Adrenal gland (tissue), 9 donors: ENCODE measurements at regions not wholly inside any gene's neighbourhood (a gene's known extent, or its start where the extent isn't known, plus 50 kb on each side); places are given as distances from the start of the nearest gene placed in this dataset.

ENCODE experiments used
- DNase-seq, 7 donors: peaks; one replicate each; pipeline ENCODE4 v3.0.0-alpha.2; 2019 to 2020
- H3K27ac ChIP-seq, 5 donors: fragments of 200-600 bp; sonication (generic) in 4 of 5; 1 replicate in 3 of 5; 2 replicates in 2 of 5; pipeline versions ENCODE4 v1.5.1 to v1.8.0; 2016 to 2020; ENCODE audit warnings: mild to moderate bottlenecking in 1 of 5
- H3K27me3 ChIP-seq: fragments of 200-600 bp; 2 replicates; pipeline ENCODE4 v1.8.0; 2021
- H3K36me3 ChIP-seq, 2 donors: fragments of 200-600 bp; replicated peaks in 1 of 2; 1 replicate in 1 of 2; 2 replicates in 1 of 2; pipeline versions ENCODE4 v1.5.1 to v1.8.0; 2018 to 2022
- H3K4me1 ChIP-seq, 2 donors: fragments of 200-600 bp; replicated peaks in 1 of 2; 1 replicate in 1 of 2; 2 replicates in 1 of 2; pipeline versions ENCODE4 v1.5.1 to v1.8.0; 2018 to 2021
- H3K4me3 ChIP-seq, 4 donors: fragments of 200-600 bp; sonication (generic) in 3 of 4; one replicate each; pipeline ENCODE4 v1.5.1; 2016 to 2018
- H3K9me3 ChIP-seq, 3 donors: fragments of 200-600 bp; sonication (generic) in 1 of 3; replicated peaks in 1 of 3; 1 replicate in 2 of 3; 2 replicates in 1 of 3; pipeline versions ENCODE4 v1.5.1 to v1.8.0; 2016 to 2021
- POLR2A ChIP-seq, 2 donors: fragments of 450-650 bp; IDR thresholded peaks; one replicate each; pipeline ENCODE4 v1.6.1; 2017; ENCODE audit warnings: antibody characterized with exemption in 2 of 2, mild to moderate bottlenecking in 2 of 2, moderate library complexity in 1 of 2
- WGBS, 4 donors: extraction: QIAGEN DNeasy Blood & Tissue Kit in 2 of 4; methylation state at CpG; one replicate each; pipeline versions ENCODE4 v1.1.5 to v1.1.7; 2013 to 2017; 5-methylcytosine and 5-hydroxymethylcytosine counted together
- intact Hi-C, 2 donors: fragments of 100-400 bp; cut with DNase I; formaldehyde crosslinking; loops; one replicate each; pipeline versions ENCODE4 v1.14.1 to v1.15.0; 2022 to 2023
- TF ChIP-seq, protein P1 (sequence below), 6 experiments: fragments of 450-650 bp in 4 of 6; fragments of 200-600 bp in 2 of 6; sonication (generic) in 1 of 6; IDR thresholded peaks; 1 replicate in 5 of 6; 2 replicates in 1 of 6; pipeline versions ENCODE4 v1.5.1 to v1.8.0; 2016 to 2021; ENCODE audit warnings: antibody characterized with exemption in 6 of 6, mild to moderate bottlenecking in 2 of 6, moderate library complexity in 1 of 6
- donor health status: healthy with polysubstance abuse.
- donor health status: Bipolar disorder and iron deficiency.
- donor health status: DM: yes; HTN: yes; CAD: no.
- donor health status: DM: no; HTN: no; CAD: no.
- donor health status: DM: no; HTN: no; CAD: no.

DNA sequence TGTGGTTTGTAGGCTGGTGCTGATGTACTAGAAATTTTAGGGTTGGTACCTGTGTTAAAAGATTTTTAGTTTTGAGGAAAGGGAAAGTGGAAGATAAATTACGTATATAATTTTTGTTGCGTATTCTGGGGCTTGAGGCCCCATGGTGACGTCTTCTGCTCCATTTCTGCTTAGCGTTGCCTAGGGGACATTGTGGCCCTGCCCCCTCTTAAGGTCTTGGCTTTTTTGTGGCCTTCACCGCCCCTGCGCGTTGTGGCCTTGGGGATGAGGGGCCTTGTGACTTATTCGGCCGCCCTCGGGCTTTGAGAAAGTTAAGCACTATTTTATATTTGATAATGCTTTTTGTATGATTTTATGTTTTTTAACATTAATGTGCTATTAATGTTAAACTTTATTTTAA lies 182.0 kb downstream of the KLF13 start:
- Histone ChIP-seq H3K4me3 (no peak overlapping the region), H3K27me3 (no peaks in the 10 kb centered on the region), H3K4me1 (no peaks in the 10 kb centered on the region), H3K27ac (no peak overlapping the region), H3K36me3 (no peaks in the 10 kb centered on the region), H3K9me3 (no peaks in the 10 kb centered on the region)
- intact Hi-C loops, result no loop called here
- peak in 2 of 7 donors; percentile 9 to 13 for DNase-seq
- TF ChIP-seq POLR2A (IDR thresholded peaks at IDR 0.05), result no peak
- TF ChIP-seq, protein P1, sequence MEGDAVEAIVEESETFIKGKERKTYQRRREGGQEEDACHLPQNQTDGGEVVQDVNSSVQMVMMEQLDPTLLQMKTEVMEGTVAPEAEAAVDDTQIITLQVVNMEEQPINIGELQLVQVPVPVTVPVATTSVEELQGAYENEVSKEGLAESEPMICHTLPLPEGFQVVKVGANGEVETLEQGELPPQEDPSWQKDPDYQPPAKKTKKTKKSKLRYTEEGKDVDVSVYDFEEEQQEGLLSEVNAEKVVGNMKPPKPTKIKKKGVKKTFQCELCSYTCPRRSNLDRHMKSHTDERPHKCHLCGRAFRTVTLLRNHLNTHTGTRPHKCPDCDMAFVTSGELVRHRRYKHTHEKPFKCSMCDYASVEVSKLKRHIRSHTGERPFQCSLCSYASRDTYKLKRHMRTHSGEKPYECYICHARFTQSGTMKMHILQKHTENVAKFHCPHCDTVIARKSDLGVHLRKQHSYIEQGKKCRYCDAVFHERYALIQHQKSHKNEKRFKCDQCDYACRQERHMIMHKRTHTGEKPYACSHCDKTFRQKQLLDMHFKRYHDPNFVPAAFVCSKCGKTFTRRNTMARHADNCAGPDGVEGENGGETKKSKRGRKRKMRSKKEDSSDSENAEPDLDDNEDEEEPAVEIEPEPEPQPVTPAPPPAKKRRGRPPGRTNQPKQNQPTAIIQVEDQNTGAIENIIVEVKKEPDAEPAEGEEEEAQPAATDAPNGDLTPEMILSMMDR (IDR thresholded peaks at IDR 0.05), result no peak
- WGBS, 4 donors, result 59 to 69% (median 63%) methylated on average over 10 of the region's 10 CpGs

DNA sequence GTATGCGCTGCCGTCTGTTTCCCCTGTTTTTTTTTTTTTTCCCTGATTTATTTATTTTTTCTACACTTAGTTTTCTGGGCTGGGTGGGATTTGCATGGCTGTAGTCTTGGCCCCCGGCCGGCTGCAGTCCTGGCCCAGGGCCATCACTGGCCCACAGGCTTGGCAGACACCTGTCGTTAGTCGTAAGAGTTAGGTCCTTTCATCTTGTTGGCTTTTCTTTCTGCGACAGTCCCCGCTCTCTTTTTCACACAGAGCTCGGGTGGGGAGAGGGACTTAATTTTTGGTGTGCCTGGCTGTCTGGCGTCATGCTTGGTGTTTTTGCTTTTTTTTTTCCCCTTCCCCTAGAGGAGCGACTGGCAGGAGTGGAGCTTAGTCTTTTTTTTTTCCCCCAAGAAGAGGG lies 183.4 kb downstream of the KLF13 start:
- Histone ChIP-seq H3K9me3 (no peaks in the 10 kb centered on the region), H3K27me3 (no peaks in the 10 kb centered on the region), H3K36me3 (no peaks in the 10 kb centered on the region), H3K4me3 (no peak overlapping the region), H3K27ac (no peak overlapping the region), H3K4me1 (no peaks in the 10 kb centered on the region)
- 75 to 86% (median 79%) methylated on average over 11 of the region's 11 CpGs for WGBS, 4 donors
- intact Hi-C loops, result no loop called here
- DNase-seq, result peak in 2 of 7 donors; percentile 13 to 33
- no peak for TF ChIP-seq POLR2A (IDR thresholded peaks at IDR 0.05)
- TF ChIP-seq, protein P1 (IDR thresholded peaks at IDR 0.05), result no peak

DNA sequence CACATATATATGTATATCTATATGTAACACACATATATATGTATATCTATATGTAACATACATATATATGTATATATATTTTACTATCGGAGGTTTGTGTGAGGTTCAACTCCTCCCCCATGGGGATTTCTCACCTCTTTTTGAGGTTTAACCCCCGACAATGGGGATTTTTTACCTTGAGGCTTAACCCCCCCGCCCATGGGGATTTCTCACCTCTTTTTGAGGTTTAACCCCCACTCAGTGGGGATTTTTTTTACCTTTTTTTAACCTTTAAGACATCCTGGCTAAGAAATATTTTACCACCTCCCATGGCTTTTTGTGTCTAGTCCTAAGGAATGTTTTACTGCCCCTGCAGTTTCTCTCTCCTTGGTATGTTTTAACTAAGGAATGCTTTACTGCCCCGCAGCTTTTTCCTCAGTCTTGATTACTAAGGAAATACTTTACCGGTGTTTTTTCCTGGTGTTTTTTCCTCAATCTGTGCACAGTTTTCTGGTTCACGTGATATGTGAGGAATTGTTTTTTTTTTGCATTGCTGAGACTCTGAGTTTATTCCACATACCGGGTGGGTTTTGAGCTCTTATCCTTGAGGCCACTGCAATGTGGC lies 185.2 kb downstream of the KLF13 start:
- H3K36me3 ChIP-seq, result no peaks in the 10 kb centered on the region
- no peak for DNase-seq
- TF ChIP-seq, protein P1 (IDR thresholded peaks at IDR 0.05), result no peak
- TF ChIP-seq POLR2A (IDR thresholded peaks at IDR 0.05), result no peak
- no peaks in the 10 kb centered on the region for H3K4me1 ChIP-seq
- WGBS, 4 donors, result 70 to 75% (median 73%) methylated on average over 7 of the region's 7 CpGs
- no peaks in the 10 kb centered on the region for H3K9me3 ChIP-seq
- intact Hi-C loops, result no loop called here
- H3K27me3 ChIP-seq, result no peaks in the 10 kb centered on the region
- no peak overlapping the region for H3K27ac ChIP-seq
- H3K4me3 ChIP-seq, result no peak overlapping the region

DNA sequence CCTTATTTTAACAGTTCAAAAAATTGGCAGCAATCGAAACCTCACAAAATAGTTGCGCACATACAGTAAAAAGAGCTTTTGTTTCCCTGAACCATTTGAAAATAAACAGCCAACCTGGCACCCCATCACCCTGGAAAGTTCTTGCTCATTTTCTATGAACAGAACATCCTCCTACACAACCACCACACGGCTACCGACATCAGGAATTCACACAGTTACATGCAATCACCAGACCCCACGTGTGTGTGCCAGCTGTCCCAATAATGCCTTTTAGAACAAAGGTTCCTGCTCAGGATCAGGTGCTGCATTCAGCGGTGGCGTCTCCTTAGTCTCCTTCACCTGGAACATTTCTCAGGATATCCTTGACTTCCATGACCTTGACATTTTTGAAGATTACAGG lies 186.5 kb downstream of the KLF13 start:
- Histone ChIP-seq H3K4me1 (no peaks in the 10 kb centered on the region), H3K27ac (no peak overlapping the region), H3K9me3 (no peaks in the 10 kb centered on the region), H3K4me3 (no peak overlapping the region), H3K27me3 (no peaks in the 10 kb centered on the region), H3K36me3 (no peaks in the 10 kb centered on the region)
- intact Hi-C loops, result no loop called here
- WGBS, 4 donors, result 83 to 92% (median 83%) methylated on average over 7 of the region's 7 CpGs
- TF ChIP-seq, protein P1 (IDR thresholded peaks at IDR 0.05), result no peak
- no peak for TF ChIP-seq POLR2A (IDR thresholded peaks at IDR 0.05)
- peak in 1 of 7 donors; percentile 27 for DNase-seq
